ENCODE measurements at regions not wholly inside any gene's neighbourhood (a gene's known extent, or its start where the extent isn't known, plus 50 kb on each side); places are given as distances from the start of the nearest gene placed in this dataset.
"Not testable (repeated sequence)": the region's sequence is repeated elsewhere in the genome, so short reads cannot be mapped to it uniquely, and the experiment has no call there.

DNA sequence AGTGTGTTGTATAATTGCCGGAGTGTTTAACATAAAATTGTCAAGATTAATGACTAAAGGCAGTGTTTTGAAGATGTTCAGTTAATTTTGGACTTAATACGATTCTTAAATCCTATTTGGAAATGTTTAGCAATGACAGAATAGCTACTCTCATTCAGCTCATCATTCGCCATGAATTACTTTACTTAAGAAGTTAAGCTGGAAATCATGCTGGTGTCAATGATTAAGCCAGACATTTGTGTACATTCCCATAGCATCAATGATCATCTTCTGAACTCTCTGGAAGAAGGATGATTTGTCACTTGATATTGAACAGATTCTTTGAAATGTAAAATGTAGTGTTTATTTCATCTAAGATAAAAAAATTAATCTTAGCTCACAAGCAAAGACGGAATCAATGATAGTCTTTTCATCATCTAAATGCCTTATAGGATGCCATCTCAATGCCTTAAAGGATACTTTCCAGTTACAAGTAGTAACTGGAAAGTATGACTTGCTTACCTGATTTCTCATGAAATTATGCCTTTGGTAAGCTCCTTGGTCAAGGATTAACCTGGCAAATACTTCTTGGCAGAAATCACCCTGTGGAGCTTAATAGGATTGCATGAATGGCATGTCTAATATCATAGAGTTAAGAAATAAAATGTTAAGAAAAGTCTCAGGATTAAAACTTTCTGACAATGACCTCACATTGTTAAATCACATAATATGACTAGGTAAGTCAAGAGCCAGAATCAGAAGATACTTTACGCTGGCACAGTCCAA, 515.5 kb upstream of the AGA start:
- DNase-seq = no peak

- no peak for DNase-seq
Observed at GRCh38 chr4:177960566-177960965, 518.3 kb upstream of the AGA start.

GRCh38 chr4:177961761-177962380, 519.6 kb upstream of the AGA start:
- no peak for DNase-seq

DNA sequence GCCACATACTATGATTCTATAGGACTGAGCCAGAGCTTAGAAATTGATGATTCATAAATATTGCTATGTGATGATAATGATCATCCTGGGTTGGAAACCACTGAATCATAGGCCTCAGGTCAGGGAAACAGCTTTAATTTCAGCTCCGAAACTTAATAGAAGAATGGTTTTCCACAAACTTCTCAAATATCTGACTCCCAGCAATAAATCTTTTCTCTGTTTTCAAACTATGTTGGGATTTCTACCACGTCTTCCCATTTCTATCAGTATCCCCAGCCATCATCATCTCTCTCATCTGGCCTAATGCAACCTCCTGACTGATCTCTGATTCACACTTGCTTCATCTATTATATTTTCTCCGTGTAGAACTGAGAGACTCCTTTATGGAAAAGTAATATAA, 521.8 kb upstream of the AGA start:
- no peak for DNase-seq

- no peak for DNase-seq
Observed at GRCh38 chr4:177964693-177965168, 522.5 kb upstream of the AGA start.

DNA sequence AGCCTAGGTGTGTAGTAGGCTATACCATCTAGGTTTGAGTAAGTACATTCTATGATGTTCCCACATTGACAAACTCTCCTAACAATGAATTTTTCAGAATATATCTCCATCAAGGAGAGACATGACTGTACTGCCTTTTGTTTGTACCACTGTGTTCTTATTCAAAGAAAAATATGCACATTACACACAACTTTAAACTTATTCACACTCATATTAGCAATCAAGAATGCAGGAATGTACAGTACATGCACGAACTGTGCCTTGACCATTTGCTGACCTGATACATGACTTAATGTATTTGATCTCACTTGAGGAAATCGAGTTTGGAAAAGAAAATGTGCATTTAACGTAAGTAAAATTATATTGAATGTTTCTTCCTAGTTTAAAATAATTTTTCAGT, 525.1 kb upstream of the AGA start:
- no peak for DNase-seq

DNA sequence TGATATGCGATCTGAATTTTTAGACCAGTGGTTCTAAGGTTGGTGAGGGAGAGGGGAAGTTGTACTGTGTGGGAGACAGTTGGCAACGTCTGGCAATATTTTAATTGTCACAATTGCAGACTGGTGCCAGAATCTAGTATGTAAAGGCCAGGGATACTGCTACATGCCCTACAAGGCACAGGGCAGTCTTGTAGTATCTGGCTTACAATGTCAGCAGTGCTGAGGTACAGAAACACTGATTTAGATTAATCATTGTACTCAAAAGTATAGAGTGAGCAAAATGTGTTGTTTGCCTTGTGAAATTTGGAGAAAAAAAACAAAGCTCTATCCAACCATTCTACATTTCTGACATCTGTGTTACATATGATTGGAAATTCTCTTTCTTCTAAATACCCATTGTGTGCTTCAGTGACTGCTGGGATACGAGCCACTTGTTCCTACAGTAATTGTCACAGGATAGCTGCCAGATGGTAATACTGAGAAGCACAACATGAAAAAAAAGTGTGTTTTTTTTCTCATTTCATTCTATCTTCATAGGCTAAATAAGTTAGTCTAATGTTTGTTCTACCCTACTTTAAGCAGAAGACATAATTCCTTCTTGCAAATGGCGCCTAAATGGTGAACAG, 526.7 kb upstream of the AGA start:
- no peak for DNase-seq

GRCh38 chr4:177974461-177974860, 532.2 kb upstream of the AGA start:
- DNase-seq = no peak

- no peak for DNase-seq
Observed at GRCh38 chr4:177975315-177975987, 533.2 kb upstream of the AGA start.

DNA sequence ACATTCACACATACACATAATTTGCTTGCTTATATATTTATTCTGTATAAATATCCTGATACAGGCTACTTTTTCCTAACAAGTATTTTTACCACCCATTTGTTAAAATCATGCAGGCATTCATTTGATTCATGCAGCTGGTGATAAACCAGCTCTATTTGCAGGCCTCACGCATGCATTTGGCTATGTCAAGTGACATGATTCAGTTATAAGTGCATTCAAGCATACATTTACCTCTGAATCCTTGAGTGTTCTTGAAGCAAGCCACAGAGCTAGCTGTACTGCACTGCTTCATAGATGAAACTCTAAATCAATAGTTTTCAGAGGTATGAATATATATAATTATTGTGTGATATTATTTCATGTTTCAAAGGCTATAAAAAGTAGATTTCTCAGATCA, 544.0 kb upstream of the AGA start:
- DNase-seq = no peak

- DNase-seq = no peak
Observed at GRCh38 chr4:177987896-177988295, 545.7 kb upstream of the AGA start.

DNA sequence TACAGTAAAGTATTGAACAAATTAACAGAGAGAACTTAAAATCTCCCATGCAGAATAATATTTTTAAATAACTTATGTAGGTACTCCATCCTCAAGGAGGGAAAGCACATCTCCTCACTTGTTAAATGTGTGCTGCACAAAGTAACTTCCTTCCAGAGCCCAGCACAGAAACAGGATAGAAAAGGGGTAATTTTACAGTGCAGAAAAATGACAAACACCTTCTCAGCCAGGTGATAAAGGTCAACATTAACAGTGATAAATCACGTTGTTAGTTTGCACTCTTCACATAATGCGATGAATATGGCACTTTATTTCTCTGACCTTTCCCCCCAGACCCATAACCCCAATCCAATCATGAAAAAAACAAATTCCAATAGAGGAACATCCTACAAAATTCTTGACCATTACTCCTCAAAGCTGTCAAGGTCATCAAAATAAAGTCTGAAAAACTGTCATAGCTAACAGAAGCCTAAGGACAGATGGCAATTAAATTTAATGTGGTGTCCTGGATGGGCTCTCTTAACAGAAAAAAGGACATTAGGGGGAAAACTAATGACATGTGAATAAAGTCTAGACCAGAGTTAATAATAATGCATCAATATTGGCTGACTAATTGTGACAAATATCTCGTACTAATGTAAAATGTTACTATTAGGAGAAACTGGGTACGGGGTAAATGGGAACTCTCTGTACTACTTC, 547.4 kb upstream of the AGA start:
- DNase-seq = no peak

- DNase-seq = no peak
Observed at GRCh38 chr4:178003098-178003657, 560.9 kb upstream of the AGA start.

GRCh38 chr4:178010596-178010995, 568.4 kb upstream of the AGA start:
- no peak for DNase-seq

DNA sequence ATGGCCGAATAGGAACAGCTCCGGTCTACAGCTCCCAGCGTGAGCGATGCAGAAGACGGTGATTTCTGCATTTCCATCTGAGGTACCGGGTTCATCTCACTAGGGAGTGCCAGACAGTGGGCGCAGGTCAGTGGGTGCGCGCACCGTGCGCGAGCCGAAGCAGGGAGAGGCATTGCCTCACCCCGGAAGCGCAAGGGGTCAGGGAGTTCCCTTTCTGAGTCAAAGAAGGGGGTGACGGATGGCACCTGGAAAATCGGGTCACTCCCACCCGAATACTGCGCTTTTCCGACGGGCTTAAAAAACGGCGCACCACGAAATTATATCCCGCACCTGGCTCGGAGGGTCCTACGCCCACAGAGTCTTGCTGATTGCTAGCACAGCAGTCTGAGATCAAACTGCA, 572.8 kb upstream of the AGA start:
- DNase-seq = not testable (repeated sequence)

DNA sequence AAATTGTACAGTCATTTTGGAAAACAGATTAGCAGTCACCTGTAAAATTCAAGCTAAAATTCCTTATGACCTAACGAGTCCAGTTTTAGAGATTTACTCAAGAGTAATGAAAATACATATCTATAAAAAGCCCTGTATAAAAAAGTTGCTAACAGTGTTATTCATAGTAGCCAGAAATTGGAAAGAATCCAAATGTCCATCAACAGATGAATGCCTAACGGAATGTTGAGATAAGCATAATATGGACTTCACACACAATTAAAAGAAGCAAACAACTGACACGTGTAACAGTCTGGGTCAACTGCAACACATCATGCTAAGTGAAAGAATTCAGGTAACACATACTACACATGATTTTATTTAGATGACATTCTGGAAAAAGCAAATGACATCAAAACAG, 584.8 kb upstream of the AGA start:
- no peak for DNase-seq

DNA sequence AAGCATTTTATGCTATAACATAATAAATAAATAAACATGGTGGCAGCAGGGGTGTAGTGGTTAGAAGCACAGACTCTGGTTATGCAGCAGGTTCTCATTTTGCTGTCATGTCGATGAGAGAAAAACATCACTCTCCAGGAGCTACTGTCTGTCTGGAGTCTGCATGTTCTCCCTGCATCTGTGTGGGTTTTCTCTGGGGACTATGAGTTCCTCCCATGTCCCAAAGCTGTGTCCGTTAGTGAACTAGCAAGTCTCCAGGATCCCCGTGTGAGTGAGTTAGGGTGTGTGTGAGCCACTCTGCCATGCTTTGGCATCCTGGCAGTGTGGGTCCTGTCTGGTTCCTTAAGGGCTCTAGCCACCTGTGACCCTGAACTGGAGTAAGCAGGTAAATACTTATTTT, 585.6 kb upstream of the AGA start:
- DNase-seq = no peak

DNA sequence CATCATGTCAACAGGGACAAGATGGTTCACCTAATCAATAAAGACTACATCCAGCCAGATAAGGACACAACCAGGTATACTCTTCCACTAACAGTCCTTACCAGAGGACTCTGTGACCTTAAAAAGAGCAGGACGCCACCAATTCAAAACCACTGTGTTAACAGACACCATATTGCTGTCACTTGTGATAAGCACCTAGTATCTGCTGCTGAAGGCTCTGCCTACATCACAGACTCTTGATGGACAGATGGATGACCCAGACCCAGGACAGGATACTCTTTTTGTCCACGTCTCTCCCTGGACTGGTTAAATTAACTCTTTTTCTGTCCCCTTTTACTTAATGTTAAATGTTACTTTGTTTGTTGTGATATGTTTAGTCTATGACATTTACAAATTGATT, 586.2 kb upstream of the AGA start:
- DNase-seq = no peak

DNA sequence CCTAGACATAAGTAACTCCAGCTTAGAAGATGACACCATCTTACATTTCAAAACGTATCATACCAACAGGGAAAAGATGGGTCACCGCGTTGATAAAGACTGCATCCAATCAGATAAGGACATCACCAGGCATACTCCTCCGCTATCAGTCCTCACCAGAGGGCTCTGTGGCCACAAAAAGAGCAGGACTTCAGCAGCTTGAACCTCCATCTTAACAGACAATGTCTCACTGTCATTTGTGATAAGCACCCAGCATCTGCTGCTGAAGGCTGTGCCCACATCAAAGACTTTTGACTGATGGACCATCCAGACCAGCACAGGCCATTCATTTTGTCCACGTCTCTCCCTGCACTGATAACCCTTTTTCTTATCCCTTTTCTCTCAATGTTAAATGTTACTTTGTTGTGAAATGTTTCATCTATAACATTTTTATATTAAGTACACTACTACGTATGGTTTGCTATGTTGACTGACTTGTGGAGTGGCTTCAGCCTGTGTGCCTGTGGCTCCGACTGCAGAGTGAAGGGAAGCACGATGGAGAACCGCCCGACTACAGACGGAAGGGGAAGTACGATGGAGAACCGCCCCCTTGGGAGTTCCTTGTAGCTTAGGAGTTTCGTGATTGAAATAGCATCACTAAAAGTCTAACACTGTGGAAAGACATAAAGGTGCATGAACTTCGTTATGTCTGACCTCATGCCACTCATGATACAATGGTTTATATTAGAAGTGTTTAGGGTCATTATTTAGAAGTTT, 595.4 kb upstream of the AGA start:
- DNase-seq = no peak

DNA sequence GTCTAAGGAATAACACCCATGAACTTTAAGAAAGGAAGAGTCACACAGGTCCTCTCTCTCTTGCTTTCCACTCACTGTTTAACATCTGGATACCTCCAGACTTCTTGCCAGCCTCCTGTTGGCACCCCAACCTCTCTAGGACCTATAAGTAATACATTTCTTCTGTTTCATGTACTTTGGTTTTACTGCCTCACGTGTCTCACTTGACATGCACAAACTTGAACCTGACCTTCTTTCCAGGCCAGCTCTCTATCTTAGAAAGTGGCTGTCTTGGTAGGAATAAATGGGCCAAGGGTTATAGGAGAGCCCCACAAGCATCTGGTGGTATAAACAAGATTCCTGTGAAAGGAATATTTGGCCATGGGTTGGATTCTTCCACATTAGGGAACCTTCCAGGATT, 614.8 kb upstream of the AGA start:
- no peak for DNase-seq

GRCh38 chr4:178063568-178063967, 621.3 kb upstream of the AGA start:
- DNase-seq = no peak

DNA sequence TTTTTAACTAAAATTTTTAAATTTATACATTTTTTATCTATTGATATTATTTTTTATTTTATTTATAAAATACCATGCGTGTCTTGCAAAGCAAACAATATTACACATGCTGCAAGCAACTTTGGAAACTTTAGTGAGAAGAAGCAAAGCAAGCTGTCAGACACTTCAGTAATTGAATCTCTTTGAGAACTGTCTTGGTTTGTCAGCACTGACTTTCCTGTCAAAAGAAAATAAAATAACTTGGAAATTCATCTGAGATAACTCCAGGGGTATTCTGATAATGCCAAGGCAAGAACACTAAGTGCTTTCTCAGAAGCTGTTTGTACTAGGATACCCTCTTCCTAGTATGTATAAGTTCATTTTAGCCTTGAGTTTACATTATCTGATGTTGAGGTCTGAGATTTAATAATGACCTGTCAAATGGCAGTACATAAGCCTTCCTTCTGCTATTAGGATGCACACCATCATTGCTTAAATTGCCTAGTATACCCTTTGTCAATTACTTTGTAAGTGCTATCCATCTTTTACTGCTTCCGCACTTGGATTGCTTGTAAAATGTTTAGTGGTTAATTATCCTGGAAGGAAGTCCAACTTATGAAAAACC, 624.2 kb upstream of the AGA start:
- no peak for DNase-seq

Measured in activated gamma-delta T cell treated with Interleukin-2 at 50 U/mL for 16 hours (primary cell).